ENCODE measurements at regions not wholly inside any gene's neighbourhood (a gene's known extent, or its start where the extent isn't known, plus 50 kb on each side); places are given as distances from the start of the nearest gene placed in this dataset.

DNA sequence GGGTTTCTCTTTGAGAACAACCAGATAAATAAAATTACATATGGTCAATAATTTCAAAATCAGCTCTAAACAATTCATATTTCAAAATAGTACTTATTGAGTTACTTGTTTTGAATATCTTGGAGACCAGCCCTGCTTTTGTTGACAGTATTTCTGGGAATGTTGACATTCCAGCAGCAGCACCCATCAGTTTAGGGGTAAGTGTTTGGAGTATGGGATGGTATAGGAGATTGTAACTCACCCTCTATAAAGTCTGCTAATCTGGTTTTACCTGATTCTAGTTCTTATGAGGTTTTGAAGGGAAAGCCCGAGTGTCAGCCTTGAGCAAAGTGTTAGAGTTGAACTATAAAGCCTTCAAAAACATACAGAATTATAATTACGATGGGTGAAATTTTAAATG is 139.2 kb upstream of the ANKRD50 start:
- H3K27ac ChIP-seq (ENCODE audit: low read depth in 1 of 2, low read length in 2 of 2), result no peak overlapping the region
- Mint-ChIP-seq H3K4me1 (no peaks in the 10 kb centered on the region), H3K9me3 (peaks cover 0 to 13% (median 2%) of the 10 kb centered on the region in 7 donors), H3K36me3 (no peaks in the 10 kb centered on the region), H3K4me3 (no peak overlapping the region), H3K27me3 (ENCODE audit: low read depth in 3 of 3) (no peaks in the 10 kb centered on the region), H3K27ac (no peak overlapping the region)
- no peak for DNase-seq
- no peak overlapping the region for H3K4me3 ChIP-seq (replicated peaks in 1 of 3; ENCODE audit: low read depth in 2 of 3, low read length in 3 of 3)
- no peaks in the 10 kb centered on the region for H3K4me1 ChIP-seq (ENCODE audit: control insufficient read depth in 1 of 2, insufficient read depth in 2 of 2, low read length in 2 of 2)
- intact Hi-C loops (cut with micrococcal nuclease), result no loop called here
- WGBS (ENCODE audit: insufficient coverage), result no CpG with 5 or more reads among the region's 2 CpGs
- no peaks in the 10 kb centered on the region for H3K79me2 ChIP-seq (ENCODE audit: insufficient read depth, low read length)
- H3K9ac ChIP-seq (ENCODE audit: insufficient read depth, low read length, poor library complexity, severe bottlenecking), result no peak overlapping the region
- peaks cover 0 to 3% of the 10 kb centered on the region in 2 donors for H3K9me3 ChIP-seq (replicated peaks in 1 of 2; ENCODE audit: control insufficient read depth in 1 of 2, insufficient read depth in 1 of 2, low read length in 2 of 2)
- no peaks in the 10 kb centered on the region for H3K36me3 ChIP-seq (replicated peaks in 1 of 2; ENCODE audit: control insufficient read depth in 1 of 2, insufficient read depth in 2 of 2, low read length in 2 of 2)
- TF ChIP-seq, protein P1, sequence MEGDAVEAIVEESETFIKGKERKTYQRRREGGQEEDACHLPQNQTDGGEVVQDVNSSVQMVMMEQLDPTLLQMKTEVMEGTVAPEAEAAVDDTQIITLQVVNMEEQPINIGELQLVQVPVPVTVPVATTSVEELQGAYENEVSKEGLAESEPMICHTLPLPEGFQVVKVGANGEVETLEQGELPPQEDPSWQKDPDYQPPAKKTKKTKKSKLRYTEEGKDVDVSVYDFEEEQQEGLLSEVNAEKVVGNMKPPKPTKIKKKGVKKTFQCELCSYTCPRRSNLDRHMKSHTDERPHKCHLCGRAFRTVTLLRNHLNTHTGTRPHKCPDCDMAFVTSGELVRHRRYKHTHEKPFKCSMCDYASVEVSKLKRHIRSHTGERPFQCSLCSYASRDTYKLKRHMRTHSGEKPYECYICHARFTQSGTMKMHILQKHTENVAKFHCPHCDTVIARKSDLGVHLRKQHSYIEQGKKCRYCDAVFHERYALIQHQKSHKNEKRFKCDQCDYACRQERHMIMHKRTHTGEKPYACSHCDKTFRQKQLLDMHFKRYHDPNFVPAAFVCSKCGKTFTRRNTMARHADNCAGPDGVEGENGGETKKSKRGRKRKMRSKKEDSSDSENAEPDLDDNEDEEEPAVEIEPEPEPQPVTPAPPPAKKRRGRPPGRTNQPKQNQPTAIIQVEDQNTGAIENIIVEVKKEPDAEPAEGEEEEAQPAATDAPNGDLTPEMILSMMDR (IDR thresholded peaks at IDR 0.05), result no peak
- H3K27me3 ChIP-seq (ENCODE audit: control insufficient read depth in 2 of 2, insufficient read depth in 2 of 2, low read length in 2 of 2), result no peaks in the 10 kb centered on the region
- no peak overlapping the region for H3K4me2 ChIP-seq (replicated peaks; ENCODE audit: extremely low read depth, low read length, poor library complexity, severe bottlenecking)
- no peaks in the 10 kb centered on the region for H4K20me1 ChIP-seq (ENCODE audit: insufficient read depth, low read length)
- H2AFZ ChIP-seq (ENCODE audit: insufficient read depth, low read depth, low read length, poor library complexity, severe bottlenecking), result no peak overlapping the region

DNA sequence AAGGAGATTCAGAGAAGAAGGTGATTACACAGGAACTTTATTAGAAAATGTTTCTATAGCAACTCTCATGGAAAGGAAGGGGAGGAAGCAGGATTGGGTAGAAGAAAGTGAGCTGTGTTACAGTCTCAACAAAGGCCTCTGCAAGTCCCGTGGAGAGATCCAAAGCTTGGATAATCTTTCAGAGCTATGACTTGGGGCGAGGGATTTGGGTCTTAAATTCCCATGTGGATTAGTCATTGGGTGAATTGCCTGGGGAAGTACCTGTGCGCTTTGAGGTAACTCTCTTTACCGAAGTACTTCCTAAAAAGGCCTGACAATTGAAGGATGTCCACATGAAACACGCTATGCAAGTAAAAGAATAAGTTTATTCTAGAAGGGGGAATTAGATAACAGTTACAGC is 133.8 kb upstream of the ANKRD50 start:
- Histone ChIP-seq H2AFZ (ENCODE audit: insufficient read depth, low read depth, low read length, poor library complexity, severe bottlenecking) (no peak overlapping the region), H3K9ac (ENCODE audit: insufficient read depth, low read length, poor library complexity, severe bottlenecking) (no peak overlapping the region), H3K9me3 (replicated peaks in 1 of 2; ENCODE audit: control insufficient read depth in 1 of 2, insufficient read depth in 1 of 2, low read length in 2 of 2) (peaks cover 11 to 16% of the 10 kb centered on the region in 2 donors), H3K27ac (ENCODE audit: low read depth in 1 of 2, low read length in 2 of 2) (no peak overlapping the region), H3K36me3 (replicated peaks in 1 of 2; ENCODE audit: control insufficient read depth in 1 of 2, insufficient read depth in 2 of 2, low read length in 2 of 2) (no peaks in the 10 kb centered on the region), H3K4me2 (replicated peaks; ENCODE audit: extremely low read depth, low read length, poor library complexity, severe bottlenecking) (no peak overlapping the region), H3K4me1 (ENCODE audit: control insufficient read depth in 1 of 2, insufficient read depth in 2 of 2, low read length in 2 of 2) (no peaks in the 10 kb centered on the region), H3K79me2 (ENCODE audit: insufficient read depth, low read length) (no peaks in the 10 kb centered on the region), H3K27me3 (ENCODE audit: control insufficient read depth in 2 of 2, insufficient read depth in 2 of 2, low read length in 2 of 2) (no peaks in the 10 kb centered on the region), H3K4me3 (replicated peaks in 1 of 3; ENCODE audit: low read depth in 2 of 3, low read length in 3 of 3) (no peak overlapping the region), H4K20me1 (ENCODE audit: insufficient read depth, low read length) (no peaks in the 10 kb centered on the region)
- Mint-ChIP-seq H3K9me3 (peaks cover 2 to 19% (median 5%) of the 10 kb centered on the region in 7 donors), H3K4me3 (no peak overlapping the region), H3K4me1 (no peaks in the 10 kb centered on the region), H3K27me3 (ENCODE audit: low read depth in 3 of 3) (no peaks in the 10 kb centered on the region), H3K36me3 (no peaks in the 10 kb centered on the region), H3K27ac (no peak overlapping the region)
- TF ChIP-seq, protein P1 (IDR thresholded peaks at IDR 0.05), result no peak
- WGBS (ENCODE audit: insufficient coverage), result 89% methylated on average over 2 of the region's 5 CpGs
- intact Hi-C loops (cut with micrococcal nuclease), result no loop called here
- no peak for DNase-seq
